ENCODE measurements at regions not wholly inside any gene's neighbourhood (a gene's known extent, or its start where the extent isn't known, plus 50 kb on each side); places are given as distances from the start of the nearest gene placed in this dataset.

DNA sequence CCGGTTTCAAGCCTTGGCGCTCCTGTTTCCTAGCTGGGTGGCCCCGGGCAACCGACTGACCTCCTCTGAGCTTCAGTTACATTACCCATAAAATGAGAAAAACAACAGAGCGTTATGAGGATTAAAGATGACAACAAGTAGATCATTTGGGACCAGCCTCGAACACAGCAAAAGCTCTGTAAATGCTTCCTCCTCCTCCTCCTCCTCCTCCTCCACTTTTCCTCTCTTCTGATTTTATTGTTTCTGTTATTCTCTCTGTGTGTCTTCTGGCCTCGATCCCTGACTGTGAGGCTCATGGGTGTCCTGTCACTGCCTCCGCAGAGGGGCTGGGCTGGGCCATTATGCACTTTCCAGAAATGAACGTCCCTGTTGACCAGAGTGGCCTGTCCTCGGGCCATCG lies 176.2 kb downstream of the URI1 start:
- H2AFZ ChIP-seq (ENCODE audit: low read length): no peak overlapping the region

DNA sequence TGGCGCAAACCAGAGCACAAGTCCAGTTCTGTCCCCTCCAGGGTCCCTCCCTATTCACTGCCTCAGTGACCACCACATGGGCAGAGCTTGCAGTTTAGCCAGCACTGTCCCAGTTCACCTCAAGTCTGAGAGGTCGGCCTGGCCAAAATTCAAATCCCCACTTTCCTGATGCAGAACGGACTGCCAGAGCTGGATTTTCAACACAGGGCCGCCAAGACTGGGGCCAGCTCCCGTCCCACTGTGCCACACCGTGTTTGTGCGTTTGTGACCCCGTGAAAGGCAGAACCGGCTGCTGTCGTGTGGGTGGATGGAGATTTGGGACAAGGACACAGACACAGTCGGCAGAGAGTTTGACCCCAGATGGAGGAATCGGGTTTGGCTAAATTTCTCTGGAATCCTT lies 176.7 kb downstream of the URI1 start:
- Histone ChIP-seq H3K9me3 (replicated peaks; ENCODE audit: insufficient read depth, low read length) (no peaks in the 10 kb centered on the region), H3K9ac (ENCODE audit: low read length) (no peak overlapping the region)

More for the DNA sequence above, 176.2 kb downstream of the URI1 start:
- H4K20me1 ChIP-seq (ENCODE audit: insufficient read depth, low read length): no peaks in the 10 kb centered on the region
- H3F3A ChIP-seq (ENCODE audit: insufficient read depth, low read length): no peaks in the 10 kb centered on the region
- DNase-seq: no peak
- no peak overlapping the region for H3K4me2 ChIP-seq (ENCODE audit: low read depth, low read length)
- H3K4me1 ChIP-seq (ENCODE audit: low read length): no peaks in the 10 kb centered on the region
- H3K4me3 ChIP-seq (ENCODE audit: low read length): no peak overlapping the region
- H3K36me3 ChIP-seq (replicated peaks; ENCODE audit: insufficient read depth, low read length): no peaks in the 10 kb centered on the region
- no peak overlapping the region for H3K27ac ChIP-seq (ENCODE audit: low read length)
- TF ChIP-seq EZH2phosphoT487 (IDR thresholded peaks at IDR 0.05; ENCODE audit: low read length) (no peak), EZH2 (optimal IDR thresholded peaks at IDR 0.05; ENCODE audit: low read depth, low read length) (no peak)
- TF ChIP-seq, protein P1, sequence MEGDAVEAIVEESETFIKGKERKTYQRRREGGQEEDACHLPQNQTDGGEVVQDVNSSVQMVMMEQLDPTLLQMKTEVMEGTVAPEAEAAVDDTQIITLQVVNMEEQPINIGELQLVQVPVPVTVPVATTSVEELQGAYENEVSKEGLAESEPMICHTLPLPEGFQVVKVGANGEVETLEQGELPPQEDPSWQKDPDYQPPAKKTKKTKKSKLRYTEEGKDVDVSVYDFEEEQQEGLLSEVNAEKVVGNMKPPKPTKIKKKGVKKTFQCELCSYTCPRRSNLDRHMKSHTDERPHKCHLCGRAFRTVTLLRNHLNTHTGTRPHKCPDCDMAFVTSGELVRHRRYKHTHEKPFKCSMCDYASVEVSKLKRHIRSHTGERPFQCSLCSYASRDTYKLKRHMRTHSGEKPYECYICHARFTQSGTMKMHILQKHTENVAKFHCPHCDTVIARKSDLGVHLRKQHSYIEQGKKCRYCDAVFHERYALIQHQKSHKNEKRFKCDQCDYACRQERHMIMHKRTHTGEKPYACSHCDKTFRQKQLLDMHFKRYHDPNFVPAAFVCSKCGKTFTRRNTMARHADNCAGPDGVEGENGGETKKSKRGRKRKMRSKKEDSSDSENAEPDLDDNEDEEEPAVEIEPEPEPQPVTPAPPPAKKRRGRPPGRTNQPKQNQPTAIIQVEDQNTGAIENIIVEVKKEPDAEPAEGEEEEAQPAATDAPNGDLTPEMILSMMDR (IDR thresholded peaks at IDR 0.05; ENCODE audit: low read length): no peak
- H3K9ac ChIP-seq (ENCODE audit: low read length): no peak overlapping the region
- H3K79me2 ChIP-seq (ENCODE audit: low read length): no peaks in the 10 kb centered on the region
- H3K9me3 ChIP-seq (replicated peaks; ENCODE audit: insufficient read depth, low read length): no peaks in the 10 kb centered on the region
- peaks cover 73% of the 10 kb centered on the region for H3K27me3 ChIP-seq (replicated peaks; ENCODE audit: insufficient read depth, low read length)
- H3K9me2 ChIP-seq (replicated peaks; ENCODE audit: insufficient read depth, low read length): no peaks in the 10 kb centered on the region

DNA sequence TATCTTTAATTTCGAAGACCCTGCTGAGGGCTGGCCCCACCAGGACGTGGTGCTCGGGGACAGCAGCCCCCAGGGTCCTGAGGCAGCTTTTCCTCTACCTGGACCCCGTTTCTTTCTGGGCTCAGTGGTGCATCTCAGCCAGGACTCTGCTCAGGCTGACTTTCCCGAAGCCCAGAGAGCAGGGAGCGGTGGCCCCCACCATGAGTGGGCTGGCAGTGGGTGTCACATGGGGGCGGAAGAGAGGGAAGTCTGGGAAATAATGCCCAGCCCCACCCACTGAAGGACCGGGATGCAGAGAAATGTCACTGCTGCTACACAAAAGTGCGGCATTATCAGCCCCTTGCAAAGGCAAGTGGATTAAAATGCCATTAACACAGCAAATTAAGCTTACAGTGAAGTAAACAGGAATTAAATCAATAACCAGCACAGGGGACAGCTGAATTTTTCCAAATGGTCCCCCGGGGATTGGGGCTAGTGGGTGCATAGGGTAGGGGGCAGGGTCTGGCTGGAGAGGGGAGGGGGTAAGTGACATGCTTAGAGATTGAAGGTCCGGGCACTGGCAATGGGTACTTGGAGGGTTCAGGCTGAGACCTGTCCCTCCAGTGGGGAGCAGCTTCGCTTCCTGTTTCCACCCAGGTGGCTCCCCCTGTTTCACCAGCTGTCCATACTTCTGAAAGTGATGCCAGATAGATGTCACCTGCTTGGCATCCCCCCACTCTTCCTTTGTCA lies 177.3 kb downstream of the URI1 start:
- no peaks in the 10 kb centered on the region for H3F3A ChIP-seq (ENCODE audit: insufficient read depth, low read length)
- no peak overlapping the region for H3K9ac ChIP-seq (ENCODE audit: low read length)
- H3K9me3 ChIP-seq (replicated peaks; ENCODE audit: insufficient read depth, low read length): no peaks in the 10 kb centered on the region
- H3K27ac ChIP-seq (ENCODE audit: low read length): no peak overlapping the region
- H3K9me2 ChIP-seq (replicated peaks; ENCODE audit: insufficient read depth, low read length): no peaks in the 10 kb centered on the region
- H3K4me2 ChIP-seq (ENCODE audit: low read depth, low read length): no peak overlapping the region
- no peak for DNase-seq
- H2AFZ ChIP-seq (ENCODE audit: low read length): no peak overlapping the region
- H3K36me3 ChIP-seq (replicated peaks; ENCODE audit: insufficient read depth, low read length): no peaks in the 10 kb centered on the region
- TF ChIP-seq, protein P1 (IDR thresholded peaks at IDR 0.05; ENCODE audit: low read length): no peak
- no peak for TF ChIP-seq EZH2phosphoT487 (IDR thresholded peaks at IDR 0.05; ENCODE audit: low read length)
- no peak for TF ChIP-seq EZH2 (optimal IDR thresholded peaks at IDR 0.05; ENCODE audit: low read depth, low read length)
- H3K79me2 ChIP-seq (ENCODE audit: low read length): no peaks in the 10 kb centered on the region
- peaks cover 68% of the 10 kb centered on the region for H3K27me3 ChIP-seq (replicated peaks; ENCODE audit: insufficient read depth, low read length)
- no peak overlapping the region for H3K4me3 ChIP-seq (ENCODE audit: low read length)
- no peaks in the 10 kb centered on the region for H4K20me1 ChIP-seq (ENCODE audit: insufficient read depth, low read length)
- H3K4me1 ChIP-seq (ENCODE audit: low read length): no peaks in the 10 kb centered on the region

More for the DNA sequence above, 176.7 kb downstream of the URI1 start:
- no peaks in the 10 kb centered on the region for H3K79me2 ChIP-seq (ENCODE audit: low read length)
- no peak overlapping the region for H3K27ac ChIP-seq (ENCODE audit: low read length)
- TF ChIP-seq, protein P1 (IDR thresholded peaks at IDR 0.05; ENCODE audit: low read length): no peak
- no peak for TF ChIP-seq EZH2phosphoT487 (IDR thresholded peaks at IDR 0.05; ENCODE audit: low read length)
- TF ChIP-seq EZH2 (optimal IDR thresholded peaks at IDR 0.05; ENCODE audit: low read depth, low read length): no peak
- no peaks in the 10 kb centered on the region for H3F3A ChIP-seq (ENCODE audit: insufficient read depth, low read length)
- no peak overlapping the region for H3K4me3 ChIP-seq (ENCODE audit: low read length)
- peaks cover 68% of the 10 kb centered on the region for H3K27me3 ChIP-seq (replicated peaks; ENCODE audit: insufficient read depth, low read length)
- H3K36me3 ChIP-seq (replicated peaks; ENCODE audit: insufficient read depth, low read length): no peaks in the 10 kb centered on the region
- DNase-seq: no peak
- no peaks in the 10 kb centered on the region for H4K20me1 ChIP-seq (ENCODE audit: insufficient read depth, low read length)
- no peaks in the 10 kb centered on the region for H3K9me2 ChIP-seq (replicated peaks; ENCODE audit: insufficient read depth, low read length)
- H3K4me2 ChIP-seq (ENCODE audit: low read depth, low read length): no peak overlapping the region
- no peak overlapping the region for H2AFZ ChIP-seq (ENCODE audit: low read length)
- no peaks in the 10 kb centered on the region for H3K4me1 ChIP-seq (ENCODE audit: low read length)

Measured in MM.1S (cell line).